Thyroid gland (tissue), 4 donors: ENCODE measurements at regions not wholly inside any gene's neighbourhood (a gene's known extent, or its start where the extent isn't known, plus 50 kb on each side); places are given as distances from the start of the nearest gene placed in this dataset.

Experiments
- CTCF ChIP-seq, 6 experiments: fragments of 200-600 bp in 3 of 6; fragments of 450-650 bp in 3 of 6; sonication (generic) in 3 of 6; IDR thresholded peaks; one replicate each; pipeline ENCODE4 v1.5.1; 2016 to 2019; ENCODE audit warnings: antibody characterized with exemption in 6 of 6, mild to moderate bottlenecking in 2 of 6, inconsistent platforms in 1 of 6, moderate library complexity in 1 of 6
- POLR2A ChIP-seq, 2 donors: fragments of 450-650 bp; IDR thresholded peaks; one replicate each; pipeline ENCODE4 v1.6.1; 2017; ENCODE audit warnings: antibody characterized with exemption in 2 of 2, mild to moderate bottlenecking in 2 of 2, moderate library complexity in 1 of 2

- TF ChIP-seq CTCF (IDR thresholded peaks at IDR 0.05) (no peak), POLR2A (IDR thresholded peaks at IDR 0.05) (no peak)
These were observed 124.8 kb upstream of the SYT6 start for GRCh38 chr1:114278430-114278829.
